Lower leg skin (tissue), 3 donors: ENCODE measurements at regions not wholly inside any gene's neighbourhood (a gene's known extent, or its start where the extent isn't known, plus 50 kb on each side); places are given as distances from the start of the nearest gene placed in this dataset.

ENCODE experiments used
- CTCF ChIP-seq, 3 donors: fragments of 450-650 bp; IDR thresholded peaks; one replicate each; pipeline ENCODE4 v1.5.1; 2016; ENCODE audit warnings: antibody characterized with exemption in 3 of 3, mild to moderate bottlenecking in 3 of 3, moderate library complexity in 2 of 3
- POLR2A ChIP-seq, 2 donors: fragments of 450-650 bp; IDR thresholded peaks; one replicate each; pipeline ENCODE4 v1.6.1; 2016 to 2017; ENCODE audit warnings: antibody characterized with exemption in 2 of 2, mild to moderate bottlenecking in 1 of 2, moderate library complexity in 1 of 2

GRCh38 chr7:148940702-148941597 lies 56.9 kb upstream of the EZH2 start:
- no peak for TF ChIP-seq CTCF (IDR thresholded peaks at IDR 0.05)
- TF ChIP-seq POLR2A (IDR thresholded peaks at IDR 0.05) = no peak
